NOMO-1 treated with DMSO at 0.1 percent for 48 hours (cell line): ENCODE measurements at regions not wholly inside any gene's neighbourhood (a gene's known extent, or its start where the extent isn't known, plus 50 kb on each side); places are given as distances from the start of the nearest gene placed in this dataset.
"Not testable (repeated sequence)": the region's sequence is repeated elsewhere in the genome, so short reads cannot be mapped to it uniquely, and the experiment has no call there.

ENCODE experiments used
- DNase-seq: peaks from one replicate; lab custom pipeline; 2025; ENCODE audit not compliant: unreplicated experiment; lab: John Stamatoyannopoulos, UW

DNA sequence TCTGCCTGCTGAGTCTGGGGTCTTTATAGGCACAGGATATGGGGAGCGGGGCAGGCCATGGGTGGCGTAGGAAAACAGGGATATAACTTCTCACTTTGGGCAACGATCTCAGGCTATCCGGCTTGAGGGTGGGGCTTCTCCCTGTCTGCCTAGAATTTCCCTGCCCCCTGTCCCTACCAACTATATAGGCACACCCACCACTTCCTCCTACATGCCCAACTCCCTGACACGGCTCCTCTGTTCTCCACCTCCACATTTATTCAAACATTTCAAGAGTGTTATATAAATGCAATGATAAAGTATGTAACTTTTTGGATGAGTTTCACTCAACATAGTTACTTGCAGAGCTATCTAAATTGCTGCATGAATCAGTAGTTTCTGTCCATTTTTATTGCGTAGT lies 363.2 kb upstream of the RORB start:
- DNase-seq, result no peak

GRCh38 chr9:74138182-74138581 lies 359.0 kb upstream of the RORB start:
- no peak for DNase-seq

GRCh38 chr9:74140141-74140540 lies 357.0 kb upstream of the RORB start:
- DNase-seq, result no peak

DNA sequence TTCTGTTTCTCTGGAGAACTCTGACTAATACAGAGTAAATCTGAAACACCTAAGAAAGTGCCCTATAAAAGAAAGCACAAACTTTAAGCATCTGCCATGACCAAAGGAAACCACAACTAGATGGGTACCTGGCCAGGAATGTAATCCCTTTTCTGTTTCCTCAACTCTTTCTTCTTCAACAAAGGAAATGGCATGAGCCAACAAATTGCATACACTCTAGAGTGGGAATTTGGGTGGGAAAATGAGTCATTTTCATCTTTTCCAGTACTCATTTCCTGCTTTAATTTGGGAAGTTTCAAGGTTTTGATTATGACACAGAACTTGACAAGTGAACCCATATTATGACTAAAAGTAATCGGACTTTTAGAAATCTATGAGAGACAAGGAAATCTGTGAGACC lies 349.2 kb upstream of the RORB start:
- DNase-seq, result no peak

- peak; percentile 64 for DNase-seq
Measured at GRCh38 chr9:74172874-74173273, 324.3 kb upstream of the RORB start.

DNA sequence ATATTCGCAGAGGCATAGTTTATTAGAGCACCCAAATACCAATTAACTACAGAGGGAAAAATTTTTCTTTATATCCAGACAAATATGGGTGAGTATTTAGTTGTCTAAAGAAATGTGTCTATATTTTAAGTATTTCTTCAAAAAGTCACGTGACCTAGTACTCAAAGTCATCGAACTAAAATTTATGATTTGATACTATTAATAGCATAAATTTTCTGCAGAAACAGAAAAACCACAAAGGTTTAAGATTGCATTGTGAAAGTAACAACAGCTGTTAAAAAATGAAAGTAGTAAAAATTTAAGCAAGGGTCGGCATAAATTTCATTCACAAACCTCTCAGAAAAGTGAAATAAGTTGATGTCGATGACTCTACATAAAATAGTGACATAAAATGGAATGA lies 323.9 kb upstream of the RORB start:
- peak; percentile 26 for DNase-seq

DNA sequence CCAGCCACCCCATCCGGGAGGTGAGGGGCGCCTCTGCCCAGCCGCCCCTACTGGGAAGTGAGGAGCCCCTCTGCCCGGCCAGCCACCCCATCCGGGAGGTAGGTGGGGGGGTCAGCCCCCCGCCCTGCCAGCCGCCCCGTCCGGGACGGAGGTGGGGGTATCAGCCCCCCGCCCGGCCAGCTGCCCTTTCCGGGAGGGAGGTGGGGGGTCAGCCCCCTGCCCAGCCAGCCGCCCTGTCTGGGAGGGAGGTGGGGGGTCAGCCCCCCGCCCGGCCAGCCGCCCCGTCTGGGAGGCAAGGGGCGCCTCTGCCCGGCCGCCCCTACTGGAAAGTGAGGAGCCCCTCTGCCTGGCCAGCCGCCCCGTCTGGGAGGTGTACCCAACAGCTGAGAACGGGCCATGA lies 299.4 kb upstream of the RORB start:
- DNase-seq, result not testable (repeated sequence)

DNA sequence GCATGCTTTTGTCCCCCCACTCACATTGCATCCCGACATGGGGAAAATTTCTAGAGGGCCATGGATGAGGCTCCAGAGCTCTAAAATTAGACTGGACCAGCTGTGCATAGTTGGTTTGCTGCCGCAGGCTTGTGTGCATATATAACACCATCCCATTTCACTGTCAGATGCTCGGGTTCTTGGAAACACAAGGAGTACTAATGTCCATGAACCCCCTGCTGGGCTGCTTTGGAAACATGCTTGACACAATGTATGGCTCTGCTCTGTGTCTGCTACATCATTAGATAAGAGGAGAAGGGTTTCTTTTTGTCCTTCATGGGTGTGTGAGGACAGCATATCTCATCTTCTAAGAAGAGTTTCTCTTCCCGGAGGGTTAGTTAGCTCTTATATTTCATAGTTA lies 292.1 kb upstream of the RORB start:
- no peak for DNase-seq

GRCh38 chr9:74218385-74219063 lies 278.6 kb upstream of the RORB start:
- no peak for DNase-seq

DNA sequence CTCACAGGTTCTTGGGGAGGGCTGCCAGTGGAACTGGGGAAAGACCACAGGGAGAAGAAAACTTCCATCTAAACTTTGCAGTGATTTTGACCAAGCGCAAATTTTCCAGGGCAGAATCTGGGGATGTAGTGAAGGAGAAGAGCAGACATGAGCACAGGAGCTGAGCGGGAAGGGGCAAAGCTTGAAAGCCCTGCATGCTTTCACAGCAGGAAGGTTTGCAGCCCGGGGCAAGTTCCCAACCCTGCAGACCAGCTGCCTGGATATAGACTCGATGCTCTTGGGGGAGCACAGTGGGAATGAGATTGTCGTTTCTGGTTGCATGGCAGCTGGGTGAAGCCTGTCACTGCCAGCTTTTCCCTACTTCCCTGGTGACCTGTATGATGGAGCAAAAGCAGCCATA lies 276.8 kb upstream of the RORB start:
- DNase-seq, result no peak

DNA sequence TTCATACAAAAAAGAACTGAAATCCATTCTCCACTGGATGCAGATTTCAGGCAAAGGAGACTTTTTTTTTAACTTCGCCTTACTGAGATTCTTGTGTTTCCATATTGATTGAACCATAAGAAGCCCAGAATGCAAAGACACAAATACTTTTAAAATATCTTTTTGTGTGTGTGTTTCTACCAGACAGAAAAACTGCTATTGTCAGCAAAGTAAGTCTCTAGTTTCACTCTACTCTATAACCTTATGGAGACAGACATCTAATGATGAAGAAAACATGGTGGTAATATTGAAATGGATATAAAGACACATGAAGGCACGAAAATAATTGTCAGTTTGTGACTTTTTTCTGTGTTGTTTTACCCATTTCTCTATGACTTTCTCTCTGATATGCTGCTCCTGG lies 260.3 kb upstream of the RORB start:
- DNase-seq, result no peak

- peak; percentile 34 for DNase-seq
Measured at GRCh38 chr9:74245866-74246497, 251.2 kb upstream of the RORB start.

- DNase-seq, result peak; percentile 27
Measured at GRCh38 chr9:74255489-74255984, 241.6 kb upstream of the RORB start.

GRCh38 chr9:74275872-74276508 lies 221.1 kb upstream of the RORB start:
- no peak for DNase-seq

- DNase-seq, result no peak
Measured at GRCh38 chr9:74277532-74277931, 219.6 kb upstream of the RORB start.

DNA sequence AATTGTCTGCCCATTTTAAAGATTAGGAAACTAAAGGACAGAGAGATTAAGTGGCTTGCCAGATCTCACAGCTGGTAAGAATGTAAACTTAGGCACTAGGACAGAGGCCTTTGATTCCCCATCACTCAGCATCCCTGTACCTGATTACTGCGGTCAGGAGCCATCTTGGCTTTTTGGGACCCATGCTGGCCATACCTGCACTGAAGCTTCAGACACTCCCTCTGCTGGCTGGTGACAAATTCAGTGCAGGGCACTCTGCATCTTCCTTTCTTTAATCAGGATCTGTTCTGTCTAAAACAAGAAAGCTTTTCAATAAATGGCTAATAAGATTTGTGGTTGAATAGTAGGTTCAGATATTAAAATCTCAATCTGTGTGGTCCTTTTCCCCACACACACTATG lies 215.5 kb upstream of the RORB start:
- DNase-seq, result no peak

GRCh38 chr9:74282526-74283253 lies 214.4 kb upstream of the RORB start:
- no peak for DNase-seq

GRCh38 chr9:74284581-74285450 lies 212.3 kb upstream of the RORB start:
- no peak for DNase-seq

DNA sequence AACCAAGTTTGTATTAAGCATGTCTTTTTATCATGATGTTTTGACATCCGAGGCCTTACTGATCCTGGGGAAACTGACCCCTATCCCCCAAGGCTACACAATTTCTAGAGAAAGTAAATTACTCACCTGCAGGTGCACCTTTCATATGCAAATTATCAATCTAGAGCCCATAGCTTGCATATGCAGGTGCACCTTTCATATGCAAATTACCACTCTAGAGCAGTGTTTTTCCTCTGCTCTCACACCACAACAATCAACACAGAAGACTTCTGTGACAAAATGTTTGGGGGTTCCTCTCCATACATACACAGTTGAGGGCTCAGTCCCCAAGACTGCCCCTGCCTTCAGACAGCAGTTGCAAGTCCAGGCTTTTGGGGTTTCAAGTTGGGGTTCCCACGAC lies 203.7 kb upstream of the RORB start:
- DNase-seq, result no peak

GRCh38 chr9:74303945-74304344 lies 193.2 kb upstream of the RORB start:
- DNase-seq, result no peak

DNA sequence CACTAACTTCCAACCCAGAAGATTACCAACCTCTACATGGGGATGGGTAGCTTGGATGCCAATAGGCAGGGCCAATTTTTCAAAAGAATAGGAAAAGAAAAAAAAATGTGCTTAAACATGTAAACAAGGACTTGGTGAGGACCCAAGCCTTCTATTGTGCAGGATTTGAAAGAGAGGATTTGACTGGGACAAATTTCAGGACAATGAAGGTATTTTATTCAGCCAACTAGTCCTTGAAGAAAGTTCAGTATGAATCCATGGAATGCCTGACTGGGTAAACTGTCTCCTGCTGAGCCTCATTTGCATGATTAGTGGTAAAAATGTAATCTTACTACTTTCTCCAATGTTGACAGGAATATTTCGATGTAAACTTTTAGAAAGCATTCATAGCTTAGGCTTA lies 192.5 kb upstream of the RORB start:
- no peak for DNase-seq
